WI38 (cell line): ENCODE measurements at regions not wholly inside any gene's neighbourhood (a gene's known extent, or its start where the extent isn't known, plus 50 kb on each side); places are given as distances from the start of the nearest gene placed in this dataset.

Experiments
- H3K4me3 ChIP-seq: 2 replicates; pipeline ENCODE4 v1.5.1; 2011; ENCODE audit warnings: low read depth, mild to moderate bottlenecking, control low read depth, low read length
- CTCF ChIP-seq: IDR thresholded peaks from 2 replicates; pipeline ENCODE4 v1.5.1; 2012; ENCODE audit warnings: low read depth, mild to moderate bottlenecking, control low read depth, low read length

GRCh38 chr11:112785719-112786118 lies 175.5 kb upstream of the NCAM1 start:
- no peak for TF ChIP-seq CTCF
- no peak overlapping the region for H3K4me3 ChIP-seq

GRCh38 chr11:112786196-112786595 lies 175.0 kb upstream of the NCAM1 start:
- H3K4me3 ChIP-seq, result no peak overlapping the region
- no peak for TF ChIP-seq CTCF

- H3K4me3 ChIP-seq, result no peak overlapping the region
- no peak for TF ChIP-seq CTCF
Observed at GRCh38 chr11:112786886-112787530, 174.2 kb upstream of the NCAM1 start.

- no peak overlapping the region for H3K4me3 ChIP-seq
- no peak for TF ChIP-seq CTCF
Observed at GRCh38 chr11:112789481-112789880, 171.7 kb upstream of the NCAM1 start.

- no peak for TF ChIP-seq CTCF
- H3K4me3 ChIP-seq, result no peak overlapping the region
Observed at GRCh38 chr11:112790286-112790685, 170.9 kb upstream of the NCAM1 start.

- no peak overlapping the region for H3K4me3 ChIP-seq
- TF ChIP-seq CTCF, result no peak
Observed at GRCh38 chr11:112792070-112792469, 169.2 kb upstream of the NCAM1 start.

GRCh38 chr11:112793416-112793815 lies 167.8 kb upstream of the NCAM1 start:
- H3K4me3 ChIP-seq, result no peak overlapping the region
- no peak for TF ChIP-seq CTCF
